Calu3 (cell line): ENCODE measurements at regions not wholly inside any gene's neighbourhood (a gene's known extent, or its start where the extent isn't known, plus 50 kb on each side); places are given as distances from the start of the nearest gene placed in this dataset.

Experiments used
- BruUV-seq: library from RNA; stranded (reverse); fragments of 400-500 nt; replicated peaks from 2 replicates; lab custom pipeline; 2021; lab: Mats Ljungman, UMichigan
- CTCF ChIA-PET: fragments of 300-600 bp; sonication (Branson Sonifier 250); formaldehyde crosslinking; loops from one replicate; lab custom pipeline; 2022; ENCODE audit warnings: antibody characterized with exemption; lab: Charles Lee
- DNase-seq: peaks from one replicate; pipeline ENCODE4 v3.0.0; 2022
- H3K27ac Mint-ChIP-seq: one replicate; pipeline ENCODE4 v1.8.0; 2022; ENCODE audit warnings: mixed read lengths; ENCODE audit not compliant: unreplicated experiment
- H3K27me3 Mint-ChIP-seq: one replicate; pipeline ENCODE4 v1.8.0; 2022; ENCODE audit warnings: mixed read lengths; ENCODE audit not compliant: unreplicated experiment
- H3K36me3 Mint-ChIP-seq: one replicate; pipeline ENCODE4 v1.8.0; 2022; ENCODE audit warnings: mild to moderate bottlenecking, moderate library complexity, mixed read lengths; ENCODE audit not compliant: insufficient read depth, unreplicated experiment
- H3K4me1 Mint-ChIP-seq: one replicate; pipeline ENCODE4 v1.8.0; 2022; ENCODE audit warnings: mild to moderate bottlenecking, low read depth, mixed read lengths; ENCODE audit not compliant: unreplicated experiment
- H3K4me3 Mint-ChIP-seq: one replicate; pipeline ENCODE4 v1.8.0; 2022; ENCODE audit warnings: mild to moderate bottlenecking, low read depth, moderate library complexity, mixed read lengths; ENCODE audit not compliant: unreplicated experiment
- H3K9me3 Mint-ChIP-seq: one replicate; pipeline ENCODE4 v1.8.0; 2022; ENCODE audit warnings: low read depth, mixed read lengths; ENCODE audit not compliant: unreplicated experiment
- CTCF ChIP-seq: fragments of 200-600 bp; IDR thresholded peaks from one replicate; pipeline ENCODE4 v1.8.0; 2022; ENCODE audit warnings: antibody characterized with exemption; ENCODE audit not compliant: unreplicated experiment
- intact Hi-C: fragments of 100-400 bp; cut with micrococcal nuclease; formaldehyde crosslinking; loops from one replicate; pipeline ENCODE4 v1.10.0; 2022; ENCODE audit not compliant: unreplicated experiment

DNA sequence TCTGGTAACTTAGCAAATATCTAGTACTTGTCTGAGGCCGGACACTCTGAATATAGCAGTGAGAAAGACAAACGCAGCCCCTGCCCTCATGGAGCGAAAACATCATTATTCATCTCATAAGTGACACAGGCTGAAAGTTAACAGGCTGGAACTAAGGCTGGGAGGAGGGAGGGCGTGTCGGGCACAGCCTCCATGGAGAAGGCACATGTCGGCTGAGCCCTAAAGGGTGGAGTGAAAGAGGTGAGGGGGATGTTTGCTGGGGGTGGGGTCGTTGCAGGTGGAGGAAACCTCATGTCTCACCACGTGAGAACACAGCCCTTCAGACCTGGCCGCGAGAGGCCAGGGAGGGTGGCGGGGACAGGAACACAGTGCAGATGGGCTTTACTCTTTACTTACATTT lies 108.8 kb upstream of the FOXC1 start:
- CTCF ChIA-PET, result no interaction called here
- no peaks in the 10 kb centered on the region for H3K4me1 Mint-ChIP-seq
- no peak overlapping the region for H3K4me3 Mint-ChIP-seq
- H3K27me3 Mint-ChIP-seq, result peaks cover 65% of the 10 kb centered on the region
- DNase-seq, result no peak
- intact Hi-C loops, result no loop called here
- no peak overlapping the region for H3K27ac Mint-ChIP-seq
- H3K36me3 Mint-ChIP-seq, result no peaks in the 10 kb centered on the region
- TF ChIP-seq CTCF, result no peak
- BruUV-seq, result no TSS peak
- H3K9me3 Mint-ChIP-seq, result no peaks in the 10 kb centered on the region

DNA sequence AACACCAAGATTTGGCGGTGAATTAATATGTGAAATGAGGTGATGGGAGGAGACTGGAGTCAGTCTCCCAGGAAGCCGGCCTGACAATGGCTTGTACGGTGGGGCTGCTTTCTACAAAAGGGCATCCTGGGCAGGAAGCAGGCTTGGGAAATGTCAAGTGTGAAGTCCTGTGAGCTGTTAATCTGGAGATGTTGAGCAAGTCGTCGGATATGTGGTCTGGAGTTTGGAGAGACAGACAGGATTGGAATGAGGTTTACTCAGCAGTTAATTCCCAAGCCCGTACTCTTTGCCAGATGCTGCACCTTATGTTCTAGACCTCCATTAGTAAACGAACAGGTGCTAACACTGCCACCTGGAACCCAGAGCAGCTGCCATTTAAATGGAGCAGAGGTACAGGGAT lies 107.7 kb upstream of the FOXC1 start:
- intact Hi-C loops, result no loop called here
- Mint-ChIP-seq H3K4me1 (no peaks in the 10 kb centered on the region), H3K4me3 (no peak overlapping the region), H3K27me3 (peaks cover 65% of the 10 kb centered on the region), H3K36me3 (no peaks in the 10 kb centered on the region), H3K9me3 (no peaks in the 10 kb centered on the region), H3K27ac (no peak overlapping the region)
- CTCF ChIA-PET, result no interaction called here
- BruUV-seq, result no TSS peak
- no peak for DNase-seq
- TF ChIP-seq CTCF, result no peak

GRCh38 chr6:1503811-1504210 lies 105.9 kb upstream of the FOXC1 start:
- Mint-ChIP-seq H3K9me3 (no peaks in the 10 kb centered on the region), H3K27ac (no peak overlapping the region), H3K27me3 (peaks cover 65% of the 10 kb centered on the region), H3K36me3 (no peaks in the 10 kb centered on the region), H3K4me3 (no peak overlapping the region), H3K4me1 (no peaks in the 10 kb centered on the region)
- TF ChIP-seq CTCF, result no peak
- CTCF ChIA-PET, result no interaction called here
- no peak for DNase-seq
- BruUV-seq, result no TSS peak
- intact Hi-C loops, result no loop called here

GRCh38 chr6:1504465-1504864 lies 105.2 kb upstream of the FOXC1 start:
- Mint-ChIP-seq H3K36me3 (no peaks in the 10 kb centered on the region), H3K4me3 (no peak overlapping the region), H3K9me3 (no peaks in the 10 kb centered on the region), H3K4me1 (no peaks in the 10 kb centered on the region), H3K27me3 (peaks cover 65% of the 10 kb centered on the region), H3K27ac (no peak overlapping the region)
- BruUV-seq, result no TSS peak
- DNase-seq, result no peak
- CTCF ChIA-PET, result no interaction called here
- TF ChIP-seq CTCF, result no peak
- intact Hi-C loops, result no loop called here
